Nephron (organoid): ENCODE measurements at regions not wholly inside any gene's neighbourhood (a gene's known extent, or its start where the extent isn't known, plus 50 kb on each side); places are given as distances from the start of the nearest gene placed in this dataset.

ENCODE experiments used
- H3K27ac Mint-ChIP-seq, 3 experiments: 2 replicates each; pipeline ENCODE4 v1.8.0; 2020; ENCODE audit warnings: mixed read lengths in 3 of 3, mild to moderate bottlenecking in 2 of 3, moderate library complexity in 1 of 3
- H3K27me3 Mint-ChIP-seq: 2 replicates; pipeline ENCODE4 v1.8.0; 2021; ENCODE audit warnings: low read depth, mild to moderate bottlenecking, moderate library complexity, mixed read lengths
- H3K36me3 Mint-ChIP-seq: 2 replicates; pipeline ENCODE4 v1.8.0; 2020; ENCODE audit warnings: low read depth, mixed read lengths
- H3K4me1 Mint-ChIP-seq: 2 replicates; pipeline ENCODE4 v1.8.0; 2020; ENCODE audit warnings: mixed read lengths
- H3K4me3 Mint-ChIP-seq, 3 experiments: 2 replicates each; pipeline ENCODE4 v1.8.0; 2020; ENCODE audit warnings: mild to moderate bottlenecking in 3 of 3, mixed read lengths in 3 of 3, moderate library complexity in 2 of 3
- H3K9me3 Mint-ChIP-seq: 2 replicates; pipeline ENCODE4 v1.8.0; 2020; ENCODE audit warnings: mixed read lengths
- CTCF ChIP-seq, 3 experiments: fragments of 200-600 bp; sonication (generic); IDR thresholded peaks; one replicate each; pipeline ENCODE4 v1.5.0; 2021; ENCODE audit warnings: antibody characterized with exemption in 3 of 3; ENCODE audit not compliant: unreplicated experiment in 3 of 3

GRCh38 chr5:4781299-4781698 is 358.8 kb upstream of the ADAMTS16 start:
- H3K27ac Mint-ChIP-seq: no peak overlapping the region
- H3K4me3 Mint-ChIP-seq: no peak overlapping the region
- H3K9me3 Mint-ChIP-seq: peaks cover 22% of the 10 kb centered on the region
- no peaks in the 10 kb centered on the region for H3K4me1 Mint-ChIP-seq
- no peaks in the 10 kb centered on the region for H3K36me3 Mint-ChIP-seq
- H3K27me3 Mint-ChIP-seq: peaks cover 7% of the 10 kb centered on the region
- TF ChIP-seq CTCF (IDR thresholded peaks at IDR 0.05; ENCODE audit: unreplicated experiment in 3 of 3): no peak

- Mint-ChIP-seq H3K4me3 (no peak overlapping the region), H3K9me3 (peaks cover 28% of the 10 kb centered on the region), H3K27me3 (peaks cover 3% of the 10 kb centered on the region), H3K4me1 (no peaks in the 10 kb centered on the region), H3K27ac (no peak overlapping the region), H3K36me3 (no peaks in the 10 kb centered on the region)
- TF ChIP-seq CTCF (IDR thresholded peaks at IDR 0.05; ENCODE audit: unreplicated experiment in 3 of 3): no peak
Observed at GRCh38 chr5:4785971-4786370, 354.2 kb upstream of the ADAMTS16 start.

GRCh38 chr5:4797445-4797844 is 342.7 kb upstream of the ADAMTS16 start:
- Mint-ChIP-seq H3K4me3 (no peak overlapping the region), H3K36me3 (no peaks in the 10 kb centered on the region), H3K27ac (no peak overlapping the region)

GRCh38 chr5:4802044-4802443 is 338.1 kb upstream of the ADAMTS16 start:
- no peak overlapping the region for H3K27ac Mint-ChIP-seq
- H3K4me1 Mint-ChIP-seq: no peaks in the 10 kb centered on the region
- H3K36me3 Mint-ChIP-seq: no peaks in the 10 kb centered on the region
- H3K27me3 Mint-ChIP-seq: peaks cover 4% of the 10 kb centered on the region
- H3K4me3 Mint-ChIP-seq: no peak overlapping the region
- TF ChIP-seq CTCF (IDR thresholded peaks at IDR 0.05; ENCODE audit: unreplicated experiment in 3 of 3): no peak
- H3K9me3 Mint-ChIP-seq: no peaks in the 10 kb centered on the region

More at GRCh38 chr5:4797445-4797844, 342.7 kb upstream of the ADAMTS16 start:
- Mint-ChIP-seq H3K4me1 (no peaks in the 10 kb centered on the region), H3K9me3 (no peaks in the 10 kb centered on the region), H3K27me3 (no peaks in the 10 kb centered on the region)
- no peak for TF ChIP-seq CTCF (IDR thresholded peaks at IDR 0.05; ENCODE audit: unreplicated experiment in 3 of 3)

GRCh38 chr5:4804691-4805360 is 335.3 kb upstream of the ADAMTS16 start:
- H3K27ac Mint-ChIP-seq: no peak overlapping the region
- H3K36me3 Mint-ChIP-seq: no peaks in the 10 kb centered on the region
- H3K4me3 Mint-ChIP-seq: no peak overlapping the region
- no peaks in the 10 kb centered on the region for H3K9me3 Mint-ChIP-seq
- H3K27me3 Mint-ChIP-seq: peaks cover 4% of the 10 kb centered on the region
- no peaks in the 10 kb centered on the region for H3K4me1 Mint-ChIP-seq
- TF ChIP-seq CTCF (IDR thresholded peaks at IDR 0.05; ENCODE audit: unreplicated experiment in 3 of 3): no peak

- TF ChIP-seq CTCF (IDR thresholded peaks at IDR 0.05; ENCODE audit: unreplicated experiment in 3 of 3): no peak
- Mint-ChIP-seq H3K4me3 (no peak overlapping the region), H3K4me1 (no peaks in the 10 kb centered on the region), H3K36me3 (no peaks in the 10 kb centered on the region), H3K9me3 (peaks cover 8% of the 10 kb centered on the region), H3K27ac (no peak overlapping the region), H3K27me3 (peaks cover 8% of the 10 kb centered on the region)
Observed at GRCh38 chr5:4815002-4815401, 325.1 kb upstream of the ADAMTS16 start.
